C4-2B (cell line): ENCODE measurements at regions not wholly inside any gene's neighbourhood (a gene's known extent, or its start where the extent isn't known, plus 50 kb on each side); places are given as distances from the start of the nearest gene placed in this dataset.

Source experiments
- H3K27ac ChIP-seq: fragments of 450-650 bp; 2 replicates; pipeline ENCODE4 v1.5.1; 2017
- CTCF ChIP-seq: fragments of 450-650 bp; conservative IDR thresholded peaks from 2 replicates; pipeline ENCODE4 v1.5.1; 2017; ENCODE audit warnings: mild to moderate bottlenecking
- ZFX ChIP-seq: fragments of 450-650 bp; IDR thresholded peaks from 2 replicates; pipeline ENCODE4 v1.6.1; 2017

GRCh38 chr1:55781944-55782482 lies 566.8 kb upstream of the USP24 start:
- no peak overlapping the region for H3K27ac ChIP-seq
- TF ChIP-seq CTCF (no peak), ZFX (no peak)

GRCh38 chr1:55781003-55781402 lies 565.8 kb upstream of the USP24 start:
- H3K27ac ChIP-seq = no peak overlapping the region; the same call in 1 of the 2 replicates
- TF ChIP-seq CTCF (no peak), ZFX (no peak)

GRCh38 chr1:55777545-55777944 lies 562.4 kb upstream of the USP24 start:
- TF ChIP-seq ZFX (no peak), CTCF (no peak)
- H3K27ac ChIP-seq = no peak overlapping the region

GRCh38 chr1:55775007-55775406 lies 559.8 kb upstream of the USP24 start:
- H3K27ac ChIP-seq = no peak overlapping the region
- TF ChIP-seq CTCF (no peak), ZFX (no peak)

- TF ChIP-seq CTCF = no peak
- no peak for TF ChIP-seq ZFX
- no peak overlapping the region for H3K27ac ChIP-seq
These were observed 559.3 kb upstream of the USP24 start for GRCh38 chr1:55774446-55774845.

GRCh38 chr1:55773211-55773940 lies 558.2 kb upstream of the USP24 start:
- TF ChIP-seq ZFX (no peak), CTCF (no peak)
- H3K27ac ChIP-seq = no peak overlapping the region

- H3K27ac ChIP-seq = no peak overlapping the region
- TF ChIP-seq CTCF (no peak), ZFX (no peak)
These were observed 553.3 kb upstream of the USP24 start for GRCh38 chr1:55768327-55768952.
